K562 (cell line): ENCODE measurements at regions not wholly inside any gene's neighbourhood (a gene's known extent, or its start where the extent isn't known, plus 50 kb on each side); places are given as distances from the start of the nearest gene placed in this dataset.

Experiments used
- ATAC-seq: fragments of 200-7000 bp; cut with Tn5 transposase; 3 replicates; pipeline ENCODE4 v1.9.1; 2020; ENCODE audit warnings: moderate library complexity
- BruUV-seq: library from RNA; stranded (reverse); fragments of 400-500 nt; replicated peaks from 2 replicates; lab custom pipeline; 2021; lab: Mats Ljungman, UMichigan
- CTCF ChIA-PET: fragments of 300-600 bp; formaldehyde crosslinking; extraction: SDS; loops from one replicate; lab custom pipeline; 2021; ENCODE audit warnings: low intra/inter-chr PET ratio; lab: Yijun Ruan, JAX
- POLR2A ChIA-PET: fragments of 300-600, 350-650 bp; sonication (Branson Sonifier 250); formaldehyde crosslinking; extraction: SDS; loops from one replicate; lab custom pipeline; 2021; ENCODE audit warnings: antibody characterized with exemption, inconsistent platforms; lab: Yijun Ruan, JAX
- DNase-seq, 4 experiments: peaks; one replicate each; pipeline versions ENCODE4 v3.0.0 to v3.0.0-alpha.2; 2011 to 2018; ENCODE audit warnings: low spot score in 3 of 4, mixed read lengths in 3 of 4; ENCODE audit errors: extremely low read depth in 1 of 4
- FAIRE-seq: peaks from 2 replicates; lab custom pipeline; 2011; peaks lifted over from hg19 to GRCh38; lab: Jason Lieb, UNC
- H2AFZ ChIP-seq: 2 replicates; pipeline ENCODE4 v1.6.0; 2011; ENCODE audit warnings: low read depth, low read length, control low read depth, inconsistent platforms
- H3K27ac ChIP-seq: fragments of 200-600 bp; 3 replicates; pipeline ENCODE4 v1.8.0; 2011; ENCODE audit warnings: low read depth, mild to moderate bottlenecking, control low read depth, inconsistent platforms, low read length, moderate library complexity, mixed read lengths; ENCODE audit errors: extremely low read depth
- H3K27me3 ChIP-seq, 2 experiments: fragments of 300-600 bp in 1 of 2; 2 replicates in 1 of 2; 3 replicates in 1 of 2; pipeline versions ENCODE4 v1.6.0 to v1.8.0; 2011; ENCODE audit warnings: inconsistent platforms in 2 of 2, low read length in 2 of 2, mild to moderate bottlenecking in 1 of 2, mixed read lengths in 1 of 2, moderate library complexity in 1 of 2; ENCODE audit not compliant: control insufficient read depth in 2 of 2, insufficient read depth in 2 of 2
- H3K36me3 ChIP-seq: fragments of 300-600 bp; 3 replicates; pipeline ENCODE4 v1.8.0; 2011; ENCODE audit warnings: mild to moderate bottlenecking, low read length, inconsistent platforms; ENCODE audit not compliant: control insufficient read depth, insufficient read depth
- H3K4me1 ChIP-seq, 2 experiments: fragments of 200-600 bp in 1 of 2; replicated peaks in 1 of 2; 2 replicates in 1 of 2; 3 replicates in 1 of 2; pipeline versions ENCODE4 v1.5.1 to v1.8.0; 2011; ENCODE audit warnings: inconsistent platforms in 2 of 2, low read length in 2 of 2, mild to moderate bottlenecking in 1 of 2, mixed read lengths in 1 of 2, moderate library complexity in 1 of 2; ENCODE audit not compliant: control insufficient read depth in 2 of 2, insufficient read depth in 2 of 2
- H3K4me2 ChIP-seq: 2 replicates; pipeline ENCODE4 v1.6.1; 2011; ENCODE audit warnings: low read length, control low read depth, inconsistent platforms, mixed read lengths; ENCODE audit not compliant: insufficient read depth
- H3K4me3 ChIP-seq: fragments of 200-600 bp; sonication (generic), shearing (Covaris generic); 2 replicates; pipeline ENCODE4 v1.5.1; 2016; ENCODE audit warnings: control low read depth, inconsistent platforms
- H3K79me2 ChIP-seq: fragments of 200-600 bp; 3 replicates; pipeline ENCODE4 v1.8.0; 2011; ENCODE audit warnings: low read length, inconsistent platforms; ENCODE audit not compliant: control insufficient read depth, insufficient read depth
- H3K9ac ChIP-seq, 2 experiments: 2 replicates each; pipeline versions ENCODE4 v1.6.0 to v1.6.1; 2011; ENCODE audit warnings: low read depth in 2 of 2, low read length in 2 of 2, control low read depth in 1 of 2, inconsistent platforms in 1 of 2, mild to moderate bottlenecking in 1 of 2, mixed read lengths in 1 of 2; ENCODE audit not compliant: insufficient read depth in 1 of 2
- H3K9me1 ChIP-seq: one replicate; pipeline ENCODE4 v1.6.0; 2011; ENCODE audit warnings: inconsistent platforms, mild to moderate bottlenecking, low read length, moderate library complexity; ENCODE audit not compliant: control insufficient read depth, insufficient read depth
- H3K9me3 ChIP-seq: replicated peaks from 2 replicates; pipeline ENCODE4 v1.5.1; 2011; ENCODE audit warnings: low read depth, low read length, inconsistent platforms; ENCODE audit not compliant: control insufficient read depth, insufficient read depth
- H4K20me1 ChIP-seq: replicated peaks from 2 replicates; pipeline ENCODE4 v1.6.1; 2011; ENCODE audit warnings: low read length, inconsistent platforms, mixed read lengths; ENCODE audit not compliant: control insufficient read depth, insufficient read depth
- DIDO1 ChIP-seq: fragments of 450-650 bp; IDR thresholded peaks from 2 replicates; pipeline ENCODE4 v1.6.1; 2016; ENCODE audit warnings: low read depth, missing biosample characterization, missing genetic modification characterization
- EZH2 ChIP-seq: IDR thresholded peaks from 2 replicates; pipeline ENCODE4 v1.6.1; 2012; ENCODE audit warnings: low read depth, mild to moderate bottlenecking, inconsistent platforms, low read length, borderline replicate concordance
- FOXK2 ChIP-seq, 2 experiments: fragments of 450-650 bp; IDR thresholded peaks in 1 of 2; conservative IDR thresholded peaks in 1 of 2; 2 replicates each; pipeline ENCODE4 v1.6.1; 2016; ENCODE audit warnings: low read depth in 2 of 2, mild to moderate bottlenecking in 1 of 2
- FOXM1 ChIP-seq, 2 experiments: fragments of 450-650 bp in 1 of 2; sonication (generic) in 1 of 2; formaldehyde crosslinking in 1 of 2; IDR thresholded peaks; 2 replicates each; pipeline versions ENCODE4 v1.6.1 to v1.9.0; 2017 to 2022; ENCODE audit warnings: low read depth in 2 of 2, mild to moderate bottlenecking in 2 of 2, missing genetic modification reagents in 1 of 2, moderate library complexity in 1 of 2
- FOXP4 ChIP-seq: sonication (generic); formaldehyde crosslinking; IDR thresholded peaks from 2 replicates; pipeline ENCODE4 v1.8.0; 2022; ENCODE audit warnings: mild to moderate bottlenecking, missing genetic modification reagents, borderline replicate concordance
- HDAC1 ChIP-seq, 2 experiments: fragments of 450-650 bp; IDR thresholded peaks; 2 replicates each; pipeline ENCODE4 v1.6.1; 2016 to 2017; ENCODE audit warnings: inconsistent platforms in 1 of 2, mild to moderate bottlenecking in 1 of 2, moderate library complexity in 1 of 2
- NCOA6 ChIP-seq: fragments of 450-650 bp; IDR thresholded peaks from 2 replicates; pipeline ENCODE4 v1.6.1; 2017; ENCODE audit warnings: mild to moderate bottlenecking
- PML ChIP-seq: IDR thresholded peaks from 2 replicates; pipeline ENCODE4 v1.6.1; 2012; ENCODE audit warnings: low read length, inconsistent platforms
- SMARCA5 ChIP-seq: fragments of 450-650 bp; IDR thresholded peaks from 2 replicates; pipeline ENCODE4 v1.6.1; 2016
- ZNF146 ChIP-seq: IDR thresholded peaks from one replicate; pipeline ENCODE4 v1.6.1; 2018; ENCODE audit warnings: missing compliant biosample characterization; ENCODE audit not compliant: unreplicated experiment
- ZNF395 ChIP-seq: fragments of 200-800 bp; sonication (Bioruptor generic); IDR thresholded peaks from 2 replicates; pipeline ENCODE4 v1.6.1; 2017; ENCODE audit warnings: missing genetic modification characterization, missing compliant biosample characterization
- ZNF57 ChIP-seq: fragments of 450-650 bp; formaldehyde crosslinking; IDR thresholded peaks from 2 replicates; pipeline ENCODE4 v1.4.0; 2020; ENCODE audit warnings: mild to moderate bottlenecking, moderate library complexity
- ZNF778 ChIP-seq: fragments of 450-650 bp; formaldehyde crosslinking; IDR thresholded peaks from 2 replicates; pipeline ENCODE4 v1.4.0; 2020; ENCODE audit warnings: mild to moderate bottlenecking, moderate library complexity
- WGBS: fragments of 100-300 bp; shearing (Covaris generic); methylation state at CpG from one replicate; pipeline ENCODE4 v1.1.6; 2016; ENCODE audit warnings: low coverage, mixed read lengths; ENCODE audit not compliant: insufficient coverage; ENCODE audit errors: missing lambda C conversion rate; 5-methylcytosine and 5-hydroxymethylcytosine counted together
- in situ Hi-C: fragments of 300-500 bp; cut with MboI; formaldehyde crosslinking; loops from 4 replicates; pipeline ENCODE4 v1.15.0; 2018; ENCODE audit warnings: inconsistent platforms, mixed read lengths
- intact Hi-C: fragments of 100-400 bp; cut with micrococcal nuclease; formaldehyde crosslinking; loops from 2 replicates; pipeline ENCODE4 v1.14.2; 2022
- TF ChIP-seq, protein P1 (sequence below): fragments of 450-650 bp; conservative IDR thresholded peaks from 2 replicates; pipeline ENCODE4 v1.6.1; 2016; ENCODE audit warnings: missing genetic modification characterization, low read depth, mild to moderate bottlenecking, missing compliant biosample characterization, moderate library complexity

- H3K9me3 ChIP-seq: no peaks in the 10 kb centered on the region
- no peaks in the 10 kb centered on the region for H4K20me1 ChIP-seq
- ChIA-PET CTCF (no interaction called here), POLR2A (no interaction called here)
- no peak overlapping the region for H3K4me2 ChIP-seq
- 0% methylated on average over 1 of the region's 1 CpG for WGBS
- FAIRE-seq (no peak), ATAC-seq (no peak), DNase-seq (no peak)
- BruUV-seq: no TSS peak
- intact Hi-C loops: no loop called here
- in situ Hi-C loops: no loop called here
- no peaks in the 10 kb centered on the region for H3K79me2 ChIP-seq
- no peaks in the 10 kb centered on the region for H3K36me3 ChIP-seq
- no peak overlapping the region for H3K27ac ChIP-seq
- H3K9me1 ChIP-seq: no peaks in the 10 kb centered on the region
- TF ChIP-seq FOXP4 (CRISPR knock-in tag) (no peak), FOXM1 (IDR thresholded peaks at IDR 0.05; ENCODE audit: low read depth) (no peak), FOXM1 (CRISPR knock-in tag; IDR thresholded peaks at IDR 0.05; ENCODE audit: low read depth) (no peak), ZNF395 (CRISPR knock-in tag) (no peak), ZNF778 (CRISPR knock-in tag) (no peak), EZH2 (no peak), PML (no peak), ZNF57 (CRISPR knock-in tag) (no peak), HDAC1 (IDR thresholded peaks at IDR 0.05) (no peak), DIDO1 (no peak), ZNF146 (CRISPR knock-in tag) (no peak), FOXK2 (conservative IDR thresholded peaks at IDR 0.05 in 1 of 2, IDR thresholded peaks at IDR 0.05 in 1 of 2; ENCODE audit: low read depth in 2 of 2) (no peak), NCOA6 (no peak), SMARCA5 (no peak)
- TF ChIP-seq, protein P1, sequence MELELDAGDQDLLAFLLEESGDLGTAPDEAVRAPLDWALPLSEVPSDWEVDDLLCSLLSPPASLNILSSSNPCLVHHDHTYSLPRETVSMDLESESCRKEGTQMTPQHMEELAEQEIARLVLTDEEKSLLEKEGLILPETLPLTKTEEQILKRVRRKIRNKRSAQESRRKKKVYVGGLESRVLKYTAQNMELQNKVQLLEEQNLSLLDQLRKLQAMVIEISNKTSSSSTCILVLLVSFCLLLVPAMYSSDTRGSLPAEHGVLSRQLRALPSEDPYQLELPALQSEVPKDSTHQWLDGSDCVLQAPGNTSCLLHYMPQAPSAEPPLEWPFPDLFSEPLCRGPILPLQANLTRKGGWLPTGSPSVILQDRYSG (tag): no peak
- no peaks in the 10 kb centered on the region for H3K4me1 ChIP-seq
- no peak overlapping the region for H3K4me3 ChIP-seq
- no peak overlapping the region for H3K9ac ChIP-seq
- H2AFZ ChIP-seq: no peak overlapping the region
- no peaks in the 10 kb centered on the region for H3K27me3 ChIP-seq
Observed at GRCh38 chr18:39211461-39211860, 1645.9 kb upstream of the CELF4 start.
